Heart left ventricle (tissue), 13 donors: ENCODE measurements at regions not wholly inside any gene's neighbourhood (a gene's known extent, or its start where the extent isn't known, plus 50 kb on each side); places are given as distances from the start of the nearest gene placed in this dataset.

Source experiments
- CTCF ChIP-seq, 12 donors: fragments of 200-600 bp; sonication (generic) in 4 of 12; IDR thresholded peaks; one replicate each; pipeline versions ENCODE4 v1.5.0 to v1.8.0; 2018 to 2022; ENCODE audit warnings: antibody characterized with exemption in 12 of 12, mild to moderate bottlenecking in 5 of 12
- POLR2A ChIP-seq, 2 donors: fragments of 450-650 bp; IDR thresholded peaks; one replicate each; pipeline ENCODE4 v1.6.1; 2017; ENCODE audit warnings: antibody characterized with exemption in 2 of 2, mild to moderate bottlenecking in 2 of 2, moderate library complexity in 2 of 2
- donor health status: ischemic (EF 13 %, LVEDD 7.1; RV severe dilation, severe dysfunction).
- donor health status: DM: no; HTN: yes; CAD: no.
- donor health status: DM: no; HTN: no; CAD: no.
- donor health status: ischemic (EF 25% LVEDD 6.9; RV normal size, moderate dysfunction).
- donor health status: ischemic (EF 25% LVEDD 5.7; RV mildly dilated, moderate dysfunction).
- donor health status: ischemic (EF 35%, LVEDD 5.7; RV mildly dilated, moderate dysfunction).
- donor health status: nonischemic (EF 11% LVEDD 7.7; RV severe dilation, severe dysfunction).
- donor health status: DM: yes; HTN: yes; CAD: no.
- donor health status: PGD.
- donor health status: ischemic (EF 29% LVEDD 5.4; RV normal size, mild dysfunction).
- donor health status: nonischemic (EF 23%, LVEDD 6.1; RV moderate dilation, normal function).

GRCh38 chr12:28032811-28033537, 60.4 kb upstream of the PTHLH start:
- no peak for TF ChIP-seq CTCF (IDR thresholded peaks at IDR 0.05)
- TF ChIP-seq POLR2A (IDR thresholded peaks at IDR 0.05) = no peak
